SK-N-SH (cell line): ENCODE measurements at regions not wholly inside any gene's neighbourhood (a gene's known extent, or its start where the extent isn't known, plus 50 kb on each side); places are given as distances from the start of the nearest gene placed in this dataset.

Experiments
- CTCF ChIA-PET: fragments of 300-600, 350-600 bp; formaldehyde crosslinking; extraction: SDS; loops from one replicate; lab custom pipeline; 2021; lab: Yijun Ruan, JAX
- POLR2A ChIA-PET: fragments of 350-600 bp; sonication (Branson Sonifier 250); formaldehyde crosslinking; extraction: SDS; loops from one replicate; lab custom pipeline; 2020; ENCODE audit warnings: antibody characterized with exemption, inconsistent platforms; lab: Yijun Ruan, JAX
- DNase-seq: peaks from one replicate; pipeline ENCODE4 v3.0.0; 2012
- H2AFZ ChIP-seq: fragments of 200-600 bp; sonication (generic); 2 replicates; pipeline ENCODE4 v1.8.1; 2016; ENCODE audit warnings: antibody characterized with exemption, mild to moderate bottlenecking, low read depth
- H3F3A ChIP-seq: fragments of 200-600 bp; sonication (generic); replicated peaks from 2 replicates; pipeline ENCODE3; 2016; ENCODE audit warnings: antibody characterized with exemption, mild to moderate bottlenecking; ENCODE audit not compliant: insufficient read depth
- H3K27ac ChIP-seq, 2 experiments: fragments of 200-500 bp in 1 of 2; fragments of 200-600 bp in 1 of 2; sonication (Bioruptor generic) in 1 of 2; sonication (generic), shearing (Covaris generic) in 1 of 2; 2 replicates each; pipeline versions ENCODE4 v1.5.1 to v1.6.1; 2014 to 2016; ENCODE audit warnings: low read depth in 2 of 2, inconsistent platforms in 1 of 2, low read length in 1 of 2, mild to moderate bottlenecking in 1 of 2, mixed read lengths in 1 of 2
- H3K27me3 ChIP-seq: fragments of 200-600 bp; sonication (generic), shearing (Covaris generic); 2 replicates; pipeline ENCODE4 v1.6.1; 2016; ENCODE audit warnings: mixed run types; ENCODE audit not compliant: insufficient read depth
- H3K36me3 ChIP-seq, 2 experiments: fragments of 200-500 bp in 1 of 2; fragments of 200-600 bp in 1 of 2; sonication (Bioruptor generic) in 1 of 2; sonication (generic) in 1 of 2; replicated peaks in 1 of 2; 2 replicates each; pipeline versions ENCODE3 to v1.5.1; 2014 to 2016; ENCODE audit warnings: low read length in 1 of 2, mild to moderate bottlenecking in 1 of 2; ENCODE audit not compliant: insufficient read depth in 2 of 2, control insufficient read depth in 1 of 2
- H3K4me1 ChIP-seq, 2 experiments: fragments of 200-500 bp in 1 of 2; fragments of 200-600 bp in 1 of 2; sonication (Bioruptor generic) in 1 of 2; sonication (generic), shearing (Covaris generic) in 1 of 2; 2 replicates each; pipeline versions ENCODE4 v1.5.1 to v1.6.1; 2014 to 2016; ENCODE audit warnings: low read depth in 1 of 2, low read length in 1 of 2, mixed run types in 1 of 2; ENCODE audit not compliant: insufficient read depth in 2 of 2, control insufficient read depth in 1 of 2
- H3K4me2 ChIP-seq: fragments of 200-600 bp; sonication (generic), shearing (Covaris generic); 2 replicates; pipeline ENCODE4 v1.6.1; 2017; ENCODE audit warnings: mixed run types
- H3K4me3 ChIP-seq, 2 experiments: fragments of 200-500 bp in 1 of 2; fragments of 200-600 bp in 1 of 2; sonication (Bioruptor generic) in 1 of 2; sonication (generic), shearing (Covaris generic) in 1 of 2; 2 replicates each; pipeline versions ENCODE4 v1.5.1 to v1.8.1; 2014 to 2016; ENCODE audit warnings: low read depth in 2 of 2, inconsistent platforms in 1 of 2, low read length in 1 of 2, mild to moderate bottlenecking in 1 of 2, mixed read lengths in 1 of 2, moderate library complexity in 1 of 2
- H3K79me2 ChIP-seq: fragments of 200-600 bp; sonication (generic); 2 replicates; pipeline ENCODE4 v1.8.1; 2017; ENCODE audit warnings: mild to moderate bottlenecking; ENCODE audit not compliant: insufficient read depth
- H3K9ac ChIP-seq: fragments of 200-600 bp; sonication (generic); 2 replicates; pipeline ENCODE4 v1.6.1; 2017; ENCODE audit warnings: mixed run types
- H3K9me2 ChIP-seq: fragments of 200-600 bp; sonication (generic); 2 replicates; pipeline ENCODE4 v1.6.1; 2017; ENCODE audit warnings: mixed run types
- H3K9me3 ChIP-seq: fragments of 200-600 bp; sonication (generic); 2 replicates; pipeline ENCODE4 v1.6.1; 2017; ENCODE audit warnings: mixed run types, mild to moderate bottlenecking, moderate library complexity
- H4K20me1 ChIP-seq: fragments of 200-600 bp; sonication (generic); 2 replicates; pipeline ENCODE4 v1.6.1; 2017; ENCODE audit warnings: mild to moderate bottlenecking, mixed run types; ENCODE audit not compliant: insufficient read depth
- CHD2 ChIP-seq: fragments of 150-350 bp; IDR thresholded peaks from 2 replicates; pipeline ENCODE4 v1.6.1; 2018; ENCODE audit warnings: low read length; ENCODE audit not compliant: partially characterized antibody
- CTCF ChIP-seq: fragments of 200-600 bp; sonication (generic); IDR thresholded peaks from 2 replicates; pipeline ENCODE4 v1.6.1; 2017; ENCODE audit warnings: antibody characterized with exemption, mild to moderate bottlenecking, moderate library complexity
- EZH2phosphoT487 ChIP-seq: fragments of 200-600 bp; sonication (generic); IDR thresholded peaks from 2 replicates; pipeline ENCODE4 v1.6.1; 2017; ENCODE audit warnings: low read depth, mixed run types, mild to moderate bottlenecking, antibody characterized with exemption, moderate library complexity, borderline replicate concordance
- FOSL2 ChIP-seq: IDR thresholded peaks from 2 replicates; pipeline ENCODE4 v1.4.0; 2012; ENCODE audit warnings: low read depth, mild to moderate bottlenecking, moderate library complexity, borderline replicate concordance
- FOXJ3 ChIP-seq: sonication (generic); formaldehyde crosslinking; IDR thresholded peaks from 2 replicates; pipeline ENCODE4 v1.5.1; 2020; ENCODE audit warnings: mild to moderate bottlenecking, missing genetic modification reagents
- GABPA ChIP-seq: IDR thresholded peaks from 2 replicates; pipeline ENCODE4 v1.4.0; 2012; ENCODE audit warnings: low read depth, mild to moderate bottlenecking
- IRF3 ChIP-seq: fragments of 150-350 bp; IDR thresholded peaks from 2 replicates; pipeline ENCODE4 v1.6.1; 2016; ENCODE audit warnings: mild to moderate bottlenecking, low read depth, low read length
- JUND ChIP-seq: IDR thresholded peaks from 2 replicates; pipeline ENCODE4 v1.4.0; 2012
- MEF2A ChIP-seq: IDR thresholded peaks from 2 replicates; pipeline ENCODE4 v1.4.0; 2012; ENCODE audit warnings: low read depth, borderline replicate concordance
- NFIC ChIP-seq: IDR thresholded peaks from 2 replicates; pipeline ENCODE4 v1.4.0; 2012; ENCODE audit warnings: borderline replicate concordance
- RFX5 ChIP-seq: IDR thresholded peaks from 2 replicates; pipeline ENCODE4 v1.6.1; 2012; ENCODE audit warnings: mild to moderate bottlenecking, improper control_type of control experiment, low read length
- SMC3 ChIP-seq: IDR thresholded peaks from 2 replicates; pipeline ENCODE4 v1.6.1; 2012; ENCODE audit warnings: low read depth, low read length, improper control_type of control experiment
- TAF1 ChIP-seq: IDR thresholded peaks from 2 replicates; pipeline ENCODE4 v1.6.1; 2012; ENCODE audit warnings: low read depth, mild to moderate bottlenecking, low read length, moderate library complexity, borderline replicate concordance
- USF1 ChIP-seq: IDR thresholded peaks from 2 replicates; pipeline ENCODE4 v1.4.0; 2012; ENCODE audit warnings: low read depth, borderline replicate concordance
- USF2 ChIP-seq: fragments of 150-350 bp; IDR thresholded peaks from 2 replicates; pipeline ENCODE4 v1.6.1; 2017; ENCODE audit warnings: antibody characterized with exemption, low read length, low read depth, borderline replicate concordance
- YY1 ChIP-seq: IDR thresholded peaks from 2 replicates; pipeline ENCODE4 v1.4.0; 2012; ENCODE audit warnings: low read depth, mild to moderate bottlenecking
- ZBTB33 ChIP-seq: IDR thresholded peaks from 2 replicates; pipeline ENCODE4 v1.4.0; 2012; ENCODE audit warnings: low read depth, borderline replicate concordance
- WGBS: methylation state at CpG from one replicate; pipeline ENCODE4 v1.1.6; 2017; ENCODE audit warnings: low lambda C conversion rate; 5-methylcytosine and 5-hydroxymethylcytosine counted together

- CTCF ChIA-PET: no interaction called here
- no peaks in the 10 kb centered on the region for H3K4me1 ChIP-seq
- H2AFZ ChIP-seq: no peak overlapping the region
- no peaks in the 10 kb centered on the region for H3K79me2 ChIP-seq
- H3K4me3 ChIP-seq: no peak overlapping the region
- no peak for TF ChIP-seq CHD2
- TF ChIP-seq GABPA: no peak
- TF ChIP-seq FOXJ3 (CRISPR knock-in tag): no peak
- no peak for TF ChIP-seq MEF2A
- H3K9ac ChIP-seq: no peak overlapping the region
- no peaks in the 10 kb centered on the region for H3K9me3 ChIP-seq
- H3F3A ChIP-seq: no peaks in the 10 kb centered on the region
- no peaks in the 10 kb centered on the region for H3K27me3 ChIP-seq
- POLR2A ChIA-PET: no interaction called here
- H3K36me3 ChIP-seq: no peaks in the 10 kb centered on the region
- H3K4me2 ChIP-seq: no peak overlapping the region
- no peak for DNase-seq
- no peaks in the 10 kb centered on the region for H3K9me2 ChIP-seq
- no peak overlapping the region for H3K27ac ChIP-seq
- H4K20me1 ChIP-seq: no peaks in the 10 kb centered on the region
These were observed 294.0 kb upstream of the ETAA1 start for GRCh38 chr2:67103157-67103556.

GRCh38 chr2:67108231-67108630 is 288.9 kb upstream of the ETAA1 start:
- no peak for TF ChIP-seq YY1
- no peak for TF ChIP-seq SMC3
- no peak for TF ChIP-seq EZH2phosphoT487
- TF ChIP-seq USF1: no peak
- TF ChIP-seq ZBTB33: no peak
- TF ChIP-seq FOSL2: no peak
- no peak for TF ChIP-seq GABPA
- TF ChIP-seq USF2: no peak
- no peak for TF ChIP-seq NFIC
- TF ChIP-seq JUND: no peak
- no peak for TF ChIP-seq CTCF
- TF ChIP-seq IRF3: no peak
- TF ChIP-seq RFX5: no peak
- TF ChIP-seq FOXJ3 (CRISPR knock-in tag): no peak
- no peak for TF ChIP-seq TAF1
- TF ChIP-seq, all 33 proteins: peak for 0
- Histone ChIP-seq H3K9me3 (no peaks in the 10 kb centered on the region), H3K27ac (no peak overlapping the region), H2AFZ (no peak overlapping the region), H3K27me3 (no peaks in the 10 kb centered on the region), H3K79me2 (no peaks in the 10 kb centered on the region), H4K20me1 (no peaks in the 10 kb centered on the region), H3K4me2 (no peak overlapping the region), H3K36me3 (no peaks in the 10 kb centered on the region), H3F3A (no peaks in the 10 kb centered on the region), H3K9ac (no peak overlapping the region), H3K4me3 (no peak overlapping the region), H3K9me2 (no peaks in the 10 kb centered on the region), H3K4me1 (no peaks in the 10 kb centered on the region)
- ChIA-PET CTCF (interaction anchor here (1.0 to 1.7 kb wide), 2 partner anchors 10 to 29 kb away, joined by 3 to 4 read pairs; no protein-coding TSS in a partner anchor), POLR2A (no interaction called here)
- DNase-seq: no peak
- 33% methylated on average over 2 of the region's 2 CpGs for WGBS
